Stimulated activated CD4-positive, alpha-beta T cell treated with anti-CD3 and anti-CD28 coated beads, Interleukin-4, amount 100 ng/mL, for 1 hour (primary cell): ENCODE measurements at regions not wholly inside any gene's neighbourhood (a gene's known extent, or its start where the extent isn't known, plus 50 kb on each side); places are given as distances from the start of the nearest gene placed in this dataset.

Source experiments
- DNase-seq: peaks from one replicate; pipeline ENCODE4 v3.0.0-alpha.2; 2020

DNA sequence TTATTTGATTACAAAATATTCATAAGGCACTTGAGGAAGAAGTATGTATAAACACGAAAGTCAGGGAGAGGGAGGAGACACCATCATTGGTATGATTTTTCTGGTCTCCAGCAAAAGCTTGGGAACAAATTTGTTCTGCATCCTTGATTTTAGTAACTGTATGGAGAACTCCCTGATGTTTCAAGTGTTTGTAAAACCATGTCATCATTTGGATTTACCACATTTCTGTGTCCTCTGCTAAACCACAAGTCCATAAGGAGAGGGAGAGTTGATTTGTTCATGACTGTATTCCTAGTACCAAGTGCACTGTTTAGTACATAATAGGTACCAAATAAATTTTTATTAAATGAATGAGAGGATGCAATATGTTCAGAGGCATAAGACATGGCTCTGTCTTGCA lies 181.1 kb downstream of the BTG1 start:
- no peak for DNase-seq

GRCh38 chr12:91959220-91959619 lies 186.4 kb downstream of the BTG1 start:
- DNase-seq: no peak

GRCh38 chr12:91958816-91959215 lies 186.8 kb downstream of the BTG1 start:
- no peak for DNase-seq

- DNase-seq: no peak
These were observed 190.9 kb downstream of the BTG1 start for GRCh38 chr12:91954747-91955146.

- DNase-seq: no peak
These were observed 191.3 kb downstream of the BTG1 start for GRCh38 chr12:91954326-91954725.

- DNase-seq: no peak
These were observed 192.7 kb downstream of the BTG1 start for GRCh38 chr12:91952916-91953315.

DNA sequence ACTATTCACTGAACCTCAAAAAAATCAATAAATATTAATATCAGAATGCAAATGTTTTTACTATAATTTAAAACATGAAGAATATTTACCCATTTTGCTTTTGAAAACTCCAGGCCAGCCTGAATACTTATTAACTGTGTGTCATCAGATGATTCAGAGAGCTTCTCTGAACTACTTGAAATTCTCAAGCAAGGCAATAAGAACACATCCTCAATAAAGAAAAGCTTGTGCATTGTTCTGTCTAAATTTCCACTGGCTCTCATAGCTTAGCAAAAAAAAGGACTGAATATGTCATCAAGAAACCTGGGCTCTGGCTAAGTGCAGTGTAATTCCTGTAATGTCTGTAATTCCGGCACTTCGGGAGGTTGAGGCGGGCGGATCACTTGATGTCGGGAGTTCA lies 194.1 kb downstream of the BTG1 start:
- no peak for DNase-seq

GRCh38 chr12:91948504-91948903 lies 197.1 kb downstream of the BTG1 start:
- no peak for DNase-seq

GRCh38 chr12:91947459-91947858 lies 198.2 kb downstream of the BTG1 start:
- no peak for DNase-seq

DNA sequence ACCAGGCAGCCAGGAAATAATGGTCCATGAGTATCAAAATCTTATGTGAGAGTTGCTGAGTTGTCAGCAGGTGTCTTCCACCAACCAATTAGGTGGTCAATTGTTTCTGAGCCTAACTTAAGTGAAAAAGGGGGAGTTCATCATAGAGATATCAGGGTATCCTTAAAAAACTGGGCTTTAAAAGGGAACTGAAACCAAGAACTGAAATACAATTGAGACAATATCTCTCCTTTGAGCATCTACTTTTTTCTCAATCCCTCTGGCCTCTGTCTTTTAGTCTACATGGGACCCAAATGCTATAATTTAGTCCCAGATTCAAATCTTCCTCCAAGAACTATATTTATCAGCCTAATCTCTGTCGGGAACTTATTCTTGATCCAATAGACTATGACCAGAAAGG lies 201.0 kb downstream of the BTG1 start:
- DNase-seq: no peak

DNA sequence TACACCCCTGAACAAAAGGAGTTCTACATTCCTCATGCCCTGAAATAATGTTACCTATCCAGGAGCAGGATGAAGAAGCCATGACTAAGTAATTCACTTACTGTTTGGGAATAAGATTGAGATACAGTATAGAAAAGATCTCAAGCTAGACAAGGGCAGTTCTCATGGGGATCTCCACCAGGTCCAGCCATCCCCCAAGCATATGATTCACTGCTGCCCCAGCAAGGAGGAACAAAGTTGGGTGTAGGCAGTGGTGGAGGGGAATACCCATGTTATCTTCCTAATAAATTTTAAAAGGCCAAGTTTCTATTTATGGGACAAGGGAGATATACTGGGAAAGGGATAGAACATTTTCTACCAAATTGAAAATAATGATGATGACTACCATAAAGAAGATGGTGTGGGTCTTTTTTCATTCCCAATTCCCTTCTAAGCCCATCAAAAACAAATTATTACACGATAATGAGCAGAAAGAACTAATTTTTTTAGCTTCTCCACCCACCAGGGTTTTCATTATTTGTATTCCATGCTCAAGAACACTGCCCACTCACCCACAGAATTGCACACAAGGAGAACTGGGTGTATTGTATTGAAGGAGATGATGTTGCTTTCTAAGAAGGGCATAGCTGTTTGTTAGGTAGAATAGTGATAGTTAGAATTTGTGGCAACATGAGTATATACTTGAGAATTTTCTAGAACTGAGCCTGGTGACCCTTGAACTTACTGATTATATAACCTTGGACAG lies 204.6 kb downstream of the BTG1 start:
- DNase-seq: no peak

DNA sequence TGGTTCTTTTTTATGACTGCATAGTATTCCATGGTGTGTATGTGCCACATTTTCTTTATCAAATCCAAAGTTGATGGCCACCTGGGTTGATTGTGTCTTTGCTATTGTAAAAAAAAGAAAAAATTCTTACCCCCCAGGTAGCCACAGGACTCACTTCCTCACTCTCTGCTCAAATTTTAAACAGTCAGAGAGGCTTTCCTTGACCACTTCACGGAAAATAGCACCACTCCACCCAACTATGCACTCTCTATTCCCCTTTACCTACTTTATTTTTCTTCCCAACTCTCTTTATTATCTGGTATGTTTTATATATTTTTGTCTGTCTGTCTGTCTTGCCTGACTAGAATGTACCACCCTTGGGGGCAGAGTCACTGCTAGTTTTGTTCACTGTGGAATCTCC lies 205.3 kb downstream of the BTG1 start:
- no peak for DNase-seq

DNA sequence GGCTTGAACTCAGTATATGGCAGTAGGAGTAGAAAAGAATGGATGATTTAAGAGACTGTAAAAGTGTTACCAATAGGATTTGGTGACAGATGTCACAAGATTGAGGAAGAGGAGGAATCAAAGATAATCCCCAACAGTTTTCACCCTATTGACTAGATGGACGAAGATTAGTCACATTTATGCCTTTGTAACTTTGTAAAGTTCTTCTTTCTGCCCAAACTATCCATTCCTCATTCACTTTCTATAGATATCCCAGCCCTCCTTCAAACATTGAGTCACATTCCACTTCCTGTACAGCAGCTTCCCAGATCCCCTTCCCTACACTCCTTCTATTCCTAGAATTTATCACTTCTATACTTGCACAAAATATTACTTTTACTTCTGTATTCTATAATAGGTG lies 207.9 kb downstream of the BTG1 start:
- DNase-seq: no peak

DNA sequence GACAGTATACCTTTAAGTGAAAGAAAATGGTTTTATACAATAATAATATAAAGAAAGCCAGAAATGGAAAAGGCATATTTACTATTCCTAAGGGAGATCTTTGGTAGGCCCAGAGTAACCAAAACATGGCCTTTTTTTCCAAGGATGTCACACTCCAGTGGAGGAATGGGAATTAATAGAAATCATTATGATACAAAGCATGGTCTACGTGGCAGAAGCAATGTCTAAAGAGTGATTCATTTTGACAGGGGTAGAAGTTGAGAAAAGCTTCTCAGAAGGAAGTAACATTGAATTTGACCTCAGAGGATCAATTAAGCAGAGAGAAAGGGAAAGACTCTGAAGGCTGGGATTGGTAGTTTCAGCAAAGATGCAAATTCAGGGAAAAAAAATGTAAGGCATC lies 208.6 kb downstream of the BTG1 start:
- no peak for DNase-seq

DNA sequence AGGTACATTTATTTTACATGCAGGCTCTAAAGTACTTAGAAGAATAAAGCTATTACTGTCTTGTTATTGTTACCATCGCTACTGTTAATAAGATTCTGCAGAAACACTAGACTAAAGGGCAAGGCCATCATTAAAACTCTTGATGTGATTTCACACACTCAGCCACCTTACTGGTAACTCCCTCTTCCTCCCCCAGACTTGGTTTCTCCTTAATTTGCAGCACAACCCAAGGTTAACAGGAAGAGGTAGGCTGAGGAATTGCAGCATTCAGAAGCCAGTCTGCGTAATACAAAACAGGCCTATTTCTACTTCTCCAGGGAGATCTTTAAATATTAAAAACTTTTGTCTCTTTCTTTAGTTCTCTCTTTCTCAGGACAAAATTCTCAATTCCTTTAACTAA lies 210.3 kb downstream of the BTG1 start:
- no peak for DNase-seq

GRCh38 chr12:91931111-91931510 lies 214.5 kb downstream of the BTG1 start:
- no peak for DNase-seq

DNA sequence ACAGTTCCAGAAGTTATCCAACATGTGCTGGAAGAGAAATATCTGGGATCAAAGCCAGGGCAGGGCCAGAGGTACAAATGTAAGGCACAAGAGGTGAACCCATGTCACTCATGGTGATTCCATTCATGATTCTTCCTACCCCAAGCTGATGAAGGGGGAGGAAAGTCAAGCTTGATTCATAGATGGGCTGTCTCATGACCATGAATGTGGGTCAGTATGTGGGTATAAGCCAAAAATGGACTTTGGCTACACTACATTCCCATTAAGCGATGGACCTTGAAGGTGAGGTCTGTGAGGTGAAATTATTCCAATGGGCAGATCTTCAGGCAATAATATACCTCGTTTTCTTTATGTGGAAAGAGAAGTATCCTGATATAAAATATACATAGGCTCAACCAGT lies 217.1 kb downstream of the BTG1 start:
- no peak for DNase-seq

DNA sequence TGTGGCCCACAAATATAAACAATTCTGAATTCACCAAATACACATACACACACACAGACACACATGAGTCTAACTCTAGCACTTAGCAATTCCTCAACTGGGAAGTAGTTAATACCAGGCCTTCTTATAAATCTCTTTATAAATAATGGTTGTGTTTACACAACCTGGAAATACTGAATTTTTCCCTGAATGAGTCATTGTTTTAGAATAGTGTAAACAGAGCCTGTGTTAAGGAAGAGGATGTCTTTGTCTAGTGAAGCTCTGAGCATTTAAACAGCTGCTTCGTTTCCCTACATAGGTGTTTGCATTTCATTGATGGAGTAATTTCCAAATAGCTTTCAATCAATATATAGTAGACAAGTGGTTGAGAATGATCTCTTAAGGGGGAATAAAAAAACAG lies 218.8 kb downstream of the BTG1 start:
- no peak for DNase-seq

- no peak for DNase-seq
These were observed 220.8 kb downstream of the BTG1 start for GRCh38 chr12:91924827-91925226.

DNA sequence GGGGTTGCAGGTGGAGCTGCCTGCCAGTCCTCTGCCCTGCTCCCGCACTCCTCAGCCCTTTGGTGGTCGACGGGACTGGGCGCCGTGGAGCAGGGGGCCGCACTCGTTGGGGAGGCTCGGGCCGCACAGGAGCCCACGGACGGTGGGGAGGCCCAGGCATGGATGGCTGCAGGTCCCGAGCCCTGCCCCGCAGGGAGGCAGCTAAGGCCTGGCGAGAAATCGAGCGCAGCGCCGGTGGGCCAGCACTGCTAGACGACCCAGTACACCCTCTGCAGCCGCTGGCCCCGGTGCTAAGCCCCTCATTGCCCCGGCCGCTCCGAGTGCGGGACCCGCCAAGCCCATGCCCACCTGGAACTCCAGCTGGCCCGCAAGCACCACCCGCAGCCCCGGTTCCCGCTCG lies 221.8 kb downstream of the BTG1 start:
- no peak for DNase-seq

GRCh38 chr12:91922674-91923073 lies 223.0 kb downstream of the BTG1 start:
- DNase-seq: no peak

DNA sequence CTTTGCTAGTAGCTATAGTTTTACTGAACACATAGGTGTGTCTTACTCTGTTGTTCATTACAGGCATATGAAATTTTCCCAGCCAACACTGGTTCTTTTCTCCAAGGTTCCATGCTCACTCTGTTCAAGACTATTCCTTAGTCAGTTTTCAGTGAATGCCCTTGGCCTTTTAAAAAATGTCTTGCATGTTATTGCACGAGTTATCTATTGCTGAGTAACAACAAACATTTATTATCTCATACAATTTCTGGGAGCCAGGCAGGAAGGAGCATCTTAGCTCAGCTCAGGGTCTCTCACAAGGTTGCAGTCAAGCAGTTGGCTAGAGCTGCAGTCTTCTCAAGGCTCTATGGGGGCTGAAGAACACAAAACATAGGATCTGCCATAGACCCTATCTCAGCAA lies 223.5 kb downstream of the BTG1 start:
- DNase-seq: no peak

DNA sequence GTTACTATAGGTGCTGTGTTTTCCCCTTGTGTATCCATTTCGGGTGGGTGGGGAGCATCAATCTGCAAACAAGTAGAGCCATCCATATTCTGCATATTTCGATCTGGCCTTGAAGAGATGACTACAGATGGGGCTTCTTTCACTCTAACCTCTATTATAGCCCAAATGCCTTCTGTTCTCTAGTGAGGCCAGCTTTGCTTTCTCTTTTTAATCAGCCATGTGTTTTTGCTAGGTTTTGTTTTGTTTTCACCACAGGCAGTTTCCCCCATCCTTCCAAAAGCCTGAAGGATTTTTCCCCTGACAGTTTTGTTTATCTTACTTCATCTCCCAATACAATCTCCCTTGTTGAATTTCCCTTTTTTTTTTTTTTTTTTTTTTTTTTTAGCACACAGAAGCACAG lies 224.1 kb downstream of the BTG1 start:
- no peak for DNase-seq

DNA sequence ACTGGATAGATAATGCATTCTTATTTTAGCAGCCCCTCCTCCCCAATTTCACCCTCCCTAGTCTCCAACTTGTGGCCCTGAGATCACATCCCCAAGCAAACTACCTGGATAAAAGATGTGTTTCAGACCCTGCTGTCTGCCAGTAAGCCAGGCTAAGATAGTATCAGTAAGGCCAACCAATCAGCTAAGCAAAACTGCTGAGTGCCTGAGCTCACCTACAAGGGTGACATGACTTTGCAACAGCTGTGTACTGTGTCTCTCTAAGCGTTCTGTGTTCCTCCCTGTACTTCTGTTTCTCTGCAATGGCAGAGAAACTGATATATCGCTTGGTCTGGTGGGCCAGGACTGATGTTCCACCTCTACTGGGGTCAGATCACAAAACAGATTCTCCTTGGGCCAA lies 224.9 kb downstream of the BTG1 start:
- DNase-seq: no peak

GRCh38 chr12:91920276-91920675 lies 225.4 kb downstream of the BTG1 start:
- no peak for DNase-seq

DNA sequence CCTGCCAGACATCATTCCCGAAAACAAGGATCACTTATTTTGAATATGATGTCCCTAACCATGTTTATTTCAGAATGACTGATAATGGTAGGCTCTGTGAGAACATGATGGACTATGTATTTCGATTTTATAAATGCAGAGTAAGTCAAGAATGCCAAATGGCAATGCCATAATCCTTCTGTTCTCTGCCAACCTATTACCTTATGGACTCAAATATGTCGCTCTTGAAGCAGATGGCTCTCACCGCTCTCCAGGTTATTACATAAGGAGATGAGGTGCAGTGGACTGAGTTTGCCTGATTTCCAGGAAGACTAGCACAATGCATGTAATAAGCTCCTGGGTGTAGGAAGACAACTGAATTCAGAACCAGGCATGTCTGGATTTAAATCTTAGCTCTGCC lies 227.2 kb downstream of the BTG1 start:
- no peak for DNase-seq
